ENCODE measurements at regions not wholly inside any gene's neighbourhood (a gene's known extent, or its start where the extent isn't known, plus 50 kb on each side); places are given as distances from the start of the nearest gene placed in this dataset.
"Not testable (repeated sequence)": the region's sequence is repeated elsewhere in the genome, so short reads cannot be mapped to it uniquely, and the experiment has no call there.

DNA sequence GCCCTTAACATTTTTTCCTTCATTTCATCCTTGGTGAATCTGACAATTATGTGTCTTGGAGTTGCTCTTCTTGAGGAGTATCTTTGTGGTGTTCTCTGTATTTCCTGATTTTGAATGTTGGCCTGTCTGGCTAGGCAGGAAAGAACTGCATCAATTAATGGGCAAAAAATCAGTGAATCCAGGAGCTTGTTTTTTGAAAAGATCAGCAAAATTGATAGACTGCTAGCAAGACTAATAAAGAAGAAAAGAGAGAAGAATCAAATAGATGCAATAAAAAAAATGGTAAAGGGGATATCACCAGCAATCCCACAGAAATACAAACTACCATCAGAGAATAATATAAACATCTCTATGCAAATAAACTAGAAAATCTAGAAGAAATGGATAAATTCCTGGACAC, 70.4 kb upstream of the FBXO11 start:
- TF ChIP-seq, protein P1, sequence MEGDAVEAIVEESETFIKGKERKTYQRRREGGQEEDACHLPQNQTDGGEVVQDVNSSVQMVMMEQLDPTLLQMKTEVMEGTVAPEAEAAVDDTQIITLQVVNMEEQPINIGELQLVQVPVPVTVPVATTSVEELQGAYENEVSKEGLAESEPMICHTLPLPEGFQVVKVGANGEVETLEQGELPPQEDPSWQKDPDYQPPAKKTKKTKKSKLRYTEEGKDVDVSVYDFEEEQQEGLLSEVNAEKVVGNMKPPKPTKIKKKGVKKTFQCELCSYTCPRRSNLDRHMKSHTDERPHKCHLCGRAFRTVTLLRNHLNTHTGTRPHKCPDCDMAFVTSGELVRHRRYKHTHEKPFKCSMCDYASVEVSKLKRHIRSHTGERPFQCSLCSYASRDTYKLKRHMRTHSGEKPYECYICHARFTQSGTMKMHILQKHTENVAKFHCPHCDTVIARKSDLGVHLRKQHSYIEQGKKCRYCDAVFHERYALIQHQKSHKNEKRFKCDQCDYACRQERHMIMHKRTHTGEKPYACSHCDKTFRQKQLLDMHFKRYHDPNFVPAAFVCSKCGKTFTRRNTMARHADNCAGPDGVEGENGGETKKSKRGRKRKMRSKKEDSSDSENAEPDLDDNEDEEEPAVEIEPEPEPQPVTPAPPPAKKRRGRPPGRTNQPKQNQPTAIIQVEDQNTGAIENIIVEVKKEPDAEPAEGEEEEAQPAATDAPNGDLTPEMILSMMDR (IDR thresholded peaks at IDR 0.05) = not testable (repeated sequence)
- TF ChIP-seq POLR2A (IDR thresholded peaks at IDR 0.05) = not testable (repeated sequence)

All from right lobe of liver (tissue), 4 donors.